Prostate gland (tissue), 2 donors: ENCODE measurements at regions not wholly inside any gene's neighbourhood (a gene's known extent, or its start where the extent isn't known, plus 50 kb on each side); places are given as distances from the start of the nearest gene placed in this dataset.

Source experiments
- DNase-seq: peaks from one replicate; pipeline ENCODE4 v3.0.0-alpha.2; 2019; ENCODE audit warnings: low spot score
- H3K27ac ChIP-seq, 2 donors: fragments of 200-600 bp; sonication (generic); 2 replicates each; pipeline ENCODE4 v1.5.1; 2017 to 2019
- H3K27me3 ChIP-seq: fragments of 200-600 bp; sonication (generic); replicated peaks from 2 replicates; pipeline ENCODE4 v1.5.1; 2019; ENCODE audit not compliant: insufficient read depth
- H3K36me3 ChIP-seq, 2 donors: fragments of 200-600 bp; sonication (generic); 1 replicate in 1 of 2; 2 replicates in 1 of 2; pipeline versions ENCODE4 v1.5.1 to v1.8.1; 2017 to 2019
- H3K4me1 ChIP-seq: fragments of 200-600 bp; sonication (generic); replicated peaks from 2 replicates; pipeline ENCODE4 v1.5.1; 2019
- H3K4me3 ChIP-seq, 2 donors: fragments of 200-600 bp; sonication (generic); 2 replicates each; pipeline ENCODE4 v1.5.1; 2017 to 2019
- H3K9me3 ChIP-seq: fragments of 200-600 bp; sonication (generic); 2 replicates; pipeline ENCODE4 v1.5.1; 2017
- POLR2A ChIP-seq: fragments of 450-650 bp; IDR thresholded peaks from one replicate; pipeline ENCODE4 v1.6.1; 2016; ENCODE audit warnings: antibody characterized with exemption, mild to moderate bottlenecking
- POLR2AphosphoS5 ChIP-seq: sonication (generic); formaldehyde crosslinking; IDR thresholded peaks from one replicate; pipeline ENCODE4 v1.6.1; 2017; ENCODE audit warnings: antibody characterized with exemption
- WGBS: methylation state at CpG from one replicate; pipeline ENCODE4 v1.1.5; 2018; 5-methylcytosine and 5-hydroxymethylcytosine counted together
- intact Hi-C: fragments of 100-400 bp; cut with DNase I; formaldehyde crosslinking; loops from one replicate; pipeline ENCODE4 v1.14.2; 2022
- TF ChIP-seq, protein P1 (sequence below), 4 experiments: fragments of 200-600 bp in 2 of 4; fragments of 450-650 bp in 2 of 4; sonication (generic) in 2 of 4; IDR thresholded peaks; 1 replicate in 3 of 4; 2 replicates in 1 of 4; pipeline ENCODE4 v1.5.1; 2016 to 2019; ENCODE audit warnings: antibody characterized with exemption in 4 of 4, mild to moderate bottlenecking in 2 of 4, moderate library complexity in 2 of 4

DNA sequence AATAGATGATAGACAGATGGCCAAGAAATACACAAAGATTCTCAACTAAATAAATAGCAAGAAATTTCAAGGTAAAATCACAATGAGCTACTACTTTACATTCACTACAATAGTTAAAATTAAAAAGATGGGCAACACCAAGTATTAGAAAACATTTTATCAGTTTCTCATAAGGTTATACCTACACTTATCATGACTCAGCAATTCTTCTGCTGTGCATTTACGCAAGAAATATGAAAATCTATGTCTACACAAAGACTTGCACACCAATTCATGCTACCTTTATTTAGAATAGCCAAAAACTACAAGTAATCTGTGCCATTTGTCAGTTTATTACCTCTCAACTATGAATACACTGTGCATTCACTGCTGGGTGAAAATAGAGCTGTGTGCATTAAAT, 937.4 kb upstream of the NRXN1 start:
- TF ChIP-seq POLR2AphosphoS5 (no peak), POLR2A (no peak)
- TF ChIP-seq, protein P1, sequence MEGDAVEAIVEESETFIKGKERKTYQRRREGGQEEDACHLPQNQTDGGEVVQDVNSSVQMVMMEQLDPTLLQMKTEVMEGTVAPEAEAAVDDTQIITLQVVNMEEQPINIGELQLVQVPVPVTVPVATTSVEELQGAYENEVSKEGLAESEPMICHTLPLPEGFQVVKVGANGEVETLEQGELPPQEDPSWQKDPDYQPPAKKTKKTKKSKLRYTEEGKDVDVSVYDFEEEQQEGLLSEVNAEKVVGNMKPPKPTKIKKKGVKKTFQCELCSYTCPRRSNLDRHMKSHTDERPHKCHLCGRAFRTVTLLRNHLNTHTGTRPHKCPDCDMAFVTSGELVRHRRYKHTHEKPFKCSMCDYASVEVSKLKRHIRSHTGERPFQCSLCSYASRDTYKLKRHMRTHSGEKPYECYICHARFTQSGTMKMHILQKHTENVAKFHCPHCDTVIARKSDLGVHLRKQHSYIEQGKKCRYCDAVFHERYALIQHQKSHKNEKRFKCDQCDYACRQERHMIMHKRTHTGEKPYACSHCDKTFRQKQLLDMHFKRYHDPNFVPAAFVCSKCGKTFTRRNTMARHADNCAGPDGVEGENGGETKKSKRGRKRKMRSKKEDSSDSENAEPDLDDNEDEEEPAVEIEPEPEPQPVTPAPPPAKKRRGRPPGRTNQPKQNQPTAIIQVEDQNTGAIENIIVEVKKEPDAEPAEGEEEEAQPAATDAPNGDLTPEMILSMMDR (IDR thresholded peaks at IDR 0.05) = no peak

DNA sequence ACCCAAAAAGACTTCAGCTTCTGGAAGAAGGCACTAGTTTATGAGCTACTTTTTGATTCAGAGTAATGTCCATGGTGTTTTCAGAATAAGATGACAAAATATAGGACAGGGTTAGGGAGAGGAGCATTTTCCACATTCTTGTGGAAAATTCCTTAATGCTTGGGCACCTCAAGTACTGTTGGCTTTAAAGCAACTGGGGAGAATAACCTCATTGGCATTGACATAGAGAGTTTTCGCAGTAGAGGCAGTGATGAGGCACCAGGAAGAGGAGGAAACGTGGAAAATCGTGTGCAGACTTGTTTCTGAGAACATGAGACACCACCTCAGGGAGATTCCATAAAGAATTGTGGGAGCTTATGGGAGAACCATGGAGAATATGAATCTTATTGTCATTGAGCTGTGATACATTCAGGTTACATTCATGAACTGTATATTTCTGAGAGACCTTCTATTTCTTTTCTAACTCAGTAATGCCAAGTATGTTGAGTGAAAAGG, 929.0 kb upstream of the NRXN1 start:
- no peaks in the 10 kb centered on the region for H3K27me3 ChIP-seq
- H3K27ac ChIP-seq = no peak overlapping the region
- DNase-seq = no peak
- intact Hi-C loops = no loop called here
- TF ChIP-seq POLR2AphosphoS5 (no peak), POLR2A (no peak)
- TF ChIP-seq, protein P1 (IDR thresholded peaks at IDR 0.05) = no peak
- H3K9me3 ChIP-seq = no peaks in the 10 kb centered on the region
- 73% methylated on average over 3 of the region's 3 CpGs for WGBS
- H3K4me3 ChIP-seq = no peak overlapping the region
- H3K4me1 ChIP-seq = no peaks in the 10 kb centered on the region
- H3K36me3 ChIP-seq = no peaks in the 10 kb centered on the region

More for the DNA sequence above, 937.4 kb upstream of the NRXN1 start:
- intact Hi-C loops = no loop called here
- no peaks in the 10 kb centered on the region for H3K36me3 ChIP-seq
- DNase-seq = no peak
- no peaks in the 10 kb centered on the region for H3K27me3 ChIP-seq
- no peak overlapping the region for H3K4me3 ChIP-seq
- 65% methylated on average over 1 of the region's 1 CpG for WGBS
- H3K27ac ChIP-seq = no peak overlapping the region
- no peaks in the 10 kb centered on the region for H3K4me1 ChIP-seq
- H3K9me3 ChIP-seq = no peaks in the 10 kb centered on the region

DNA sequence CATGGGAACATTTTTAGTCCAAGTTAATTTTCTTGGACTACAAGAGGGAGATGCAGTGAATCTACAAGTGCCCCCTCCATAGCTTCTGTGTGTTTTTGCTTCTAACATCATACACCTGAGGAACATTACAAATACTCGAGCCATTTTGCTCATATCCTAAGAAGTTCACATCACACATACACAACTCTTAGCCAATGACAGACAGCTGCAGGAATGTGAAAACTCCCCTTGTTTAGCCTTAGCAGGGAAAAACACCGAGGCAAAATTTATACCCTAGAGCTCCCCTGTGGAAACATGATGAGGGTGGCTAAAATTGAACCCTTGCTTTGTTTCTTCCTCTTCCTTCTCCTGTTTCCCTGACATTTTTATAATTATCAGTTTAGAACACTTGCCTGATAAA, 928.3 kb upstream of the NRXN1 start:
- TF ChIP-seq POLR2A (no peak), POLR2AphosphoS5 (no peak)
- TF ChIP-seq, protein P1 (IDR thresholded peaks at IDR 0.05) = no peak
- Histone ChIP-seq H3K4me1 (no peaks in the 10 kb centered on the region), H3K27ac (no peak overlapping the region), H3K27me3 (no peaks in the 10 kb centered on the region), H3K9me3 (no peaks in the 10 kb centered on the region), H3K36me3 (no peaks in the 10 kb centered on the region), H3K4me3 (no peak overlapping the region)
- no peak for DNase-seq
- intact Hi-C loops = no loop called here
- WGBS = 73% methylated on average over 2 of the region's 2 CpGs

DNA sequence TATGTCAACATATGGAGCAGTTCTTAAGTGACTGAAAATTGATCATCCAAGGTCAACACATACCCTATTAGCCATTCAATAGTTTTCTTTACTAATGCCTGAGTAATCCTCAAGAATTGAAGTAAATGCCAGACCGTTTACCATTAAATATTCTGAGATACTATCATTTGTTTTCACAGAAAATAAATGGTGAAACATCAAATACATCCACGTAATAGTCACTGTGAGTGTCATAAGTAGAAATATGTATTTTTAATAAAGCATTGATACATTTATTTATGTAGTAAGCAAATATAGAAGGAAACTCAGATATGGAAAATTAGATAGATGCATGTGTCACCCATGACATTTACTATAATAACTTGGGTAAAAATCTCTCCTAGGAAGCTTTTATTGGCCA, 927.8 kb upstream of the NRXN1 start:
- Histone ChIP-seq H3K27me3 (no peaks in the 10 kb centered on the region), H3K4me1 (no peaks in the 10 kb centered on the region), H3K36me3 (no peaks in the 10 kb centered on the region), H3K27ac (no peak overlapping the region), H3K9me3 (no peaks in the 10 kb centered on the region), H3K4me3 (no peak overlapping the region)
- 46% methylated on average over 2 of the region's 2 CpGs for WGBS
- TF ChIP-seq POLR2AphosphoS5 (no peak), POLR2A (no peak)
- TF ChIP-seq, protein P1 (IDR thresholded peaks at IDR 0.05) = no peak
- intact Hi-C loops = no loop called here
- no peak for DNase-seq

DNA sequence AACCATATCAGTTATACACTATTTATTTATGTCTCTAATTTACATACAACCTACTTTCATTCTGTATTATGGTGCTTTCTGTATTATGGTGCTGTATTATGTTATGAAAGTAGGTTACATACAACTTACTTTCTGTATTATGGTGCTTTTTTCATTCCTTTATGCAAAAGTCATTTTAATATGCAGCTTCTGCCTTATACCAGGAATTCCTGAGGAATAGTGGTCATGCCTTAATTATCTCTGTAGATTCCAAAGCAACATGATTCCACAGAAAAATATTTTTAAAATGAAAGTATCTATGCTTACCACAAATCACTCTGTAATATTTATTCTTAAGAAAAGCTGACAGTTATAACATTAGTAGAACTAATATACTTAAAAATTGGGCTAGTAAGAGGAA, 922.0 kb upstream of the NRXN1 start:
- DNase-seq = no peak
- no peak for TF ChIP-seq POLR2A
- TF ChIP-seq, protein P1 (IDR thresholded peaks at IDR 0.05) = no peak
- no peak for TF ChIP-seq POLR2AphosphoS5
- H3K4me1 ChIP-seq = no peaks in the 10 kb centered on the region
- intact Hi-C loops = no loop called here
- no peak overlapping the region for H3K27ac ChIP-seq
- no peaks in the 10 kb centered on the region for H3K27me3 ChIP-seq
- no peaks in the 10 kb centered on the region for H3K36me3 ChIP-seq
- no peaks in the 10 kb centered on the region for H3K9me3 ChIP-seq
- no peak overlapping the region for H3K4me3 ChIP-seq
